ENCODE measurements at regions not wholly inside any gene's neighbourhood (a gene's known extent, or its start where the extent isn't known, plus 50 kb on each side); places are given as distances from the start of the nearest gene placed in this dataset.
"Not testable (repeated sequence)": the region's sequence is repeated elsewhere in the genome, so short reads cannot be mapped to it uniquely, and the experiment has no call there.

DNA sequence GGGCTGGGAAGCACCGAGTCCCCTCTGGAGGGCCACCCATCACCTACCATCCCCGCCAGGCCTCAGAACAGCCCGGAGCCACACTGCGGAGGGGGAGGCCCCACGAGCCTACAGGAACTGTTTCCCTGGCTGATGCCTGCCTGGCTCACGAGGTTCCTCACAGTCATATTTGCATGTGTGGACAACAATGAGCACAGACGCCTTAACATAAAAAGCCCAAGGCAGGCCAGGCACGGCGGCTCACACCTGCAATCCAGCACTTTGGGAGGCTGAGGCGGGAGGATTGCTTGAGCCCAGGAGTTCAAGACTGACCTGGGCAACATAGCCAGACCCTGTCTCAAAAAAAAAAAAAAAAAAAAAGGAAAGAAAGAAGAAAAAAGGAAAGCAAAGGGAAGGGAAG, 125.9 kb downstream of the FAM53A start:
- DNase-seq = no peak

DNA sequence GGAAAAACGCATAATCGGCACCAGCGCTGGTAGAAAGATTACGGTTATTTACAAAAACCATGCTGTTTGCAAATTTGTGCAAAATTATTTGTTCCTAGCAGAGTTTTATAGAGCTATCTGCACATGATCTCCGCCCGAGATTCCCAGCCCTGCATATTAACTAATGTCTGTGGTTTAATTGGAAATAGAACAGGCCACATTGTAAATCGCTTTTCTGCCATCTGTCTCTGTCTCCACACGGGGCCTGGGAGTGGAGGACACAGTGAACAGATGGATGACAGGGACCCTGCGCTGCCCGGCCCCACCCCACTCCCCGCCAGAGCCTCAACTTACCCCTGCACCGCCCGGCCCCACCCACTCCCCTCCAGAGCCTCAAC, 126.9 kb downstream of the FAM53A start:
- DNase-seq = no peak

DNA sequence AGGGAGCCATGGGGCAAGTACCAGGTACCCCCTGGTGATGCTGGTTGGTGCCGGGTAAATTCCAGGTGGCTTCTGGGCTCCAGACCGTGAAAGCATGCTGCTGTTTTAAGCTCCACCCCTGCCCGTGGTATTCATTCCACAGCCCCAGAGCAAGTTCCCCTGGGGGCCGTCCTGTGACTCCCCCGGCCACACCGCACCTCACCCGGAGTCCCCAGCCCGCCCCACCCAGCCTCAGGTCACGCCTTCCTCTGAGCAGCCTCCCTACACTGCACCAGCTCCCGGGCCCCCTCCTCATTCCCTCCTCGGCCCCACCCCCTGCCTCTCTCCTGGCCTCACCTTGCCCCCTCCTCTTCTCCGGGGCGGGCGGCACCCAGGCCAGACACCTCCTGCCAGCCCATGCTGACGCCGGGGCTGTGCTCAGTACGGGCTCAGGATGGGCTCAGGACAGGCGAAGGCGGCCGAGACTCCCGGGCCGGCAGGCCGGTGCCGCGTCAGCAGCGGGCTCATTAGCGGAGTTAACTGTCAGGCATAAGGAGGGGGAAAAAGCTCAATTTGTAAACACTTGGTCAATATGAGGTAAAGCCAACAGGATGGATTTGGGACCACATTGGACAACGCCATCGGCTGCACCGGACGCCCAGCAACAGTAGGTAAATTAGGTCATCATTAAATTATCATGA, 127.4 kb downstream of the FAM53A start:
- DNase-seq = no peak

- no peak for DNase-seq
Measured at GRCh38 chr4:1554876-1555265, 129.2 kb downstream of the FAM53A start.

DNA sequence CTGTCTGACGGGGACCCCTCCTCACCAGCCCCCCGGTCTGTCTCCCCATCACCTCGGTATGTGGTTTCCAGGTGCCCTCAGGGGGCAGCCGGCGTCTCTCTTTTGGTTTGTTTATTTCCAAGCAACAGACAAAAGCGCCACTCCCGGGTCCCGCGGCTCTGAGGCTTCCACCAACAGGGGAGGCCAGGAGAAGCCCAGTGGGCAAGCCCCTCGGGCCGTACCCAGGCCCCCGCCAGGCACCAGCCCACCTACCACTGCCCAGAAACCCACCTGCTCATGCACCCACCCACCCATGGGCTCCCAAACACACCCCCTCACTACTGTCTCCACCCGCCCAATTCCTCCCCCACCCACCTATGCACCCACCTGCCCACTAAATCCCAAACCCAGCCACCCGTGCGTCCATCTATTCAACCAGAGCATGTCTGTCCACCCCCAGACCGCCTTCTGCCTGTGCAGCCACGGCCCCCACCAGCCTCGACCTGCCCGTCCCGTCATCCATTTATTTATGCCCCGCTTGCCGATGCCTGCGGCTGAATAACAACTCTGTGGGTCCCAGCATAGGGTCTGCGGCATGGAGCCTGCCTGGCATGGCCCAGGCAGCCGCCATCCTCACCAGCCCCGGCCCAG, 129.8 kb downstream of the FAM53A start:
- DNase-seq = no peak

DNA sequence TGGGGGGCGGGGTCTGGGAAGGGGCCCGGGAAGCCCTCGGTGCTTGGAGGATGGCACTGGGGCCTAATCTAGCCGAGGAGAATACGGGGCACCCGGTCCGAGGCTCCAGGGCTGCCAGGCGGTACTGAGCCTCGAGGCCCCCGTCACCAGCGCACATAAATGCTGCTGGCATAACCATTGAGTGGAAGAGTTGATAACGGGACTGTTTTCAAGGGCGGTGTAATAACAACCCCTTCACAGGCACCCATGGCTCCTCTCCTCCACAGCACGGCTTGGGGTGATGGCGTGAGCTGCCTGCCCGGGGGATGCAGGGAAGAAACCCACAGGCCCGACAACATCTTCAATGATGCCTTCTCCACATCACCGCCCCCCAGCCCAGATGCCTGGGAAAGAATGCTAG, 130.7 kb downstream of the FAM53A start:
- no peak for DNase-seq

DNA sequence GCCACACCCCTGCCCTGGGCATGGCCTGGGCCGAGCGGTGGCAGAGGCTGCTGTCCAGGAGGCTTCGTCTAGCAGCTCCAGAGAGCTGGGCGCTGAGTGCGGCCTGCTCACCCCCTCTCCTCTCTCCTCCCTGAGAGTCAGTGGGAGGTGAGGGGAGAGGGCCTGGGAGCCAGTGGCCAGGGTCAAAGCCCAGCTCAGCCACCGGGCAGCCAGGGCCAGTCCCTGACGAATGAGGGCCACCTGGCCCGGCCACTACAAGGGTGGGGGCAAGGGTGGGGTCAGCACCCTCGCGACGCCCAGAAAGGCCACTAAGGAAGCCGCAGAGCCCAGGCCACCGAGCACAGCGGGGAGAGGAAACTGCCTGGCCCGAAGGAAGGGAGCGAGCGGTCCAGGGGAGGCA, 131.7 kb downstream of the FAM53A start:
- DNase-seq = no peak

- DNase-seq = no peak
Measured at GRCh38 chr4:1551211-1551610, 132.9 kb downstream of the FAM53A start.

DNA sequence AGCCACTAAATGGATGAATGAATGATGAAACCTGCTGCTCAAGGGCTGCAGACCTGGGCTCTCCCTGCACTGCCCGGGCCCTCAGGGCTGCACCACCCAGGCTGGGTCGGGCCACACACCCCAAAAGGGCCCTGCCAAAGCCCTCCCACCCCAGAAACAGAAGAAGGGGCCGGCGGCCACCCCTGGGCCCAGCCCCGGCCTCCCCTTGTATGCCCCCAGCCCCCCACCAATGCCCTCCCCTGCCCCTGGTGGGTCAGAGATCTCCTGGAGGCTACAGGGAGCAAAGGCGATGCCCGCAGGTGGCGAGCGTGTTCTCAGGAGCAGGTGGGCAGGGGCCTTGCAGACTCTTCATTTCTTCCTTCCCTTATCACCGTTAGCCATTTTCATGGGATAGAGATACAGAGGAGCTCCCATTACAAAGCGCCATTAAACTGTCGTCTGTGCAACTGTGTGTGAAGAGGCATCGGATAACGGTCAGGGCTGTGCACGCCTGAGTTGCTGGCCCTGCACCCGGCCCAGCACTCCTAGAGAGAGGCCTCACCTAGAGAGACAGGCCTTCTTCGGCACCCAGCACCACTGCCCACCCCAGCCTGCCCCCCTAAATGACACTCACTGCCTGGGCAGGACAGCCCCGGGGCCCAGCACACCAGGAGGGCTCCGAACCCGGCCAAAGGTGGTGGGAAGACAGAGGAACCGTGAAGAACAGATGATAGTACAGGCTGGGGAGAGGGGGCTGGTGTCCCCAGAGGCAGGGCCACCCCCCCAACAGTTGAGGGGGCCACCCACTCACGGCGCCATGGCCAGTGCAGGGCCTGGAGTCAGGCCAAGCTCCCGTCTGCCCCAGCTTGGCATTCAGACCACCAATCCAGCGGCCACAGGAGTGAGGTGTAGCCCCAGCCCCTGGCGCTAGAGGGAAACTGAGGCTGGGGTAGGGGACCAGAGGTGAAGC, 133.7 kb downstream of the FAM53A start:
- no peak for DNase-seq

GRCh38 chr4:1549638-1550035, 134.5 kb downstream of the FAM53A start:
- DNase-seq = no peak

GRCh38 chr4:1548827-1549637, 135.1 kb downstream of the FAM53A start:
- peak; percentile 66 for DNase-seq

GRCh38 chr4:1547856-1548826, 136.0 kb downstream of the FAM53A start:
- DNase-seq = no peak

- DNase-seq = no peak
Measured at GRCh38 chr4:1547131-1547855, 136.8 kb downstream of the FAM53A start.

DNA sequence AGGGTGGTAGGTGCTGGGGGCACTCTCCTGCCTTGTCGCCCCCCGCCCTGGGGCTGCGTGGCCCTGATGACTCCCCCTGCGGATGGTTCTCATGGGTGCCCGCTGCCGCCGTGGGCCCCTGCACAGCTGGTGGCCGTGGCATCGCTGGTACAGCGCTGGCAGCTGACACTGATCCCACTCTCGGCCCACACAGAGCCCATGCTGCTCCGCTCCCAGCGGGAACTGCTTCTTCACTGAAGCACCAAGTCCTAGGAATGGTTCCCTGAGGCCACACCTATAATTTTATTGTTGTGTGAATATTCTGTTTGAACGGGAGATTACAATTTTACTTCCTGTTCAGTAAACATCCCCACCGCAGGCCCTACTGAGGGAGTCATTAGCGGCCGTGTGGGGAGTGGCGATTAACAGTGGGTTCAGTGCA, 138.6 kb upstream of the NKX1-1 start:
- DNase-seq = no peak

DNA sequence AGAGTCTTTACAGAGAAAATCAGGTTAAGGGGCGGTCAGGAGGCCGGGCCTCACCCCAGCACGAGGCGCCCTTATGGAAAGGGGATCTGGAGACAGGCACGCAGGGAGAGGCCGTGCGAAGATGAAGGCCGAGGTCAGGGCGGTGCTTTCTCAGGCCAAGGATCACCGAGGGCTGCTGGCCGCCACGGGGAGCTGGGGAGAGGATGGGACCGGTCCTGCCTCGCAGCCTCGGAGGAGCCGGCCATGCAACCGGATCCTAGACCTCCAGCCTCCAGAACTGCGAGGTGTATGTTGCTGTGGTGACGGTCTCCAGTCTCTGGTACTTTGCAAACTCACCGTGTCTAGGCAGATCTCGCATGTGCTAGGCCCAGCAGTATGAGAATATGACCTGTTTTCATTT, 138.2 kb upstream of the NKX1-1 start:
- DNase-seq = not testable (repeated sequence)

DNA sequence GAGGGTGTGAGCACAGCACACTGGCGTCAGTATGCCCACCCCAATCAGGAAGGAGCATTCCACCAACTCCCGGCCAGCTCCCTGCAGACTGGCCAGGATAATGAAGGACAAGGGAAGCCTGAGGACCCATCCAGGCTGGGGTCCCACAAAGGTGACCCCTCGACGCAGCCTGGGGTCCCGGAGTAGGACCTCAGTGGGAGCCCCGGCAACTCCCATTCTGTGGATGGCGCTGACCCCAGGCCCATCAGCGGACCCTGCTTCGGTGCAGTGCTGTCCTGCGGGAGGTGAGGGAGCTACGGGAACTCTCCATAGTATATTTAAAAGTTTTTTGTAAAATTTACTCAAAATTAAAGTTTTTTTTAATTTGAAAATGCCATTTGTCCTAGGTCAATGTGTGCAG, 137.7 kb upstream of the NKX1-1 start:
- no peak for DNase-seq

GRCh38 chr4:1543561-1543960, 137.3 kb upstream of the NKX1-1 start:
- DNase-seq = no peak

DNA sequence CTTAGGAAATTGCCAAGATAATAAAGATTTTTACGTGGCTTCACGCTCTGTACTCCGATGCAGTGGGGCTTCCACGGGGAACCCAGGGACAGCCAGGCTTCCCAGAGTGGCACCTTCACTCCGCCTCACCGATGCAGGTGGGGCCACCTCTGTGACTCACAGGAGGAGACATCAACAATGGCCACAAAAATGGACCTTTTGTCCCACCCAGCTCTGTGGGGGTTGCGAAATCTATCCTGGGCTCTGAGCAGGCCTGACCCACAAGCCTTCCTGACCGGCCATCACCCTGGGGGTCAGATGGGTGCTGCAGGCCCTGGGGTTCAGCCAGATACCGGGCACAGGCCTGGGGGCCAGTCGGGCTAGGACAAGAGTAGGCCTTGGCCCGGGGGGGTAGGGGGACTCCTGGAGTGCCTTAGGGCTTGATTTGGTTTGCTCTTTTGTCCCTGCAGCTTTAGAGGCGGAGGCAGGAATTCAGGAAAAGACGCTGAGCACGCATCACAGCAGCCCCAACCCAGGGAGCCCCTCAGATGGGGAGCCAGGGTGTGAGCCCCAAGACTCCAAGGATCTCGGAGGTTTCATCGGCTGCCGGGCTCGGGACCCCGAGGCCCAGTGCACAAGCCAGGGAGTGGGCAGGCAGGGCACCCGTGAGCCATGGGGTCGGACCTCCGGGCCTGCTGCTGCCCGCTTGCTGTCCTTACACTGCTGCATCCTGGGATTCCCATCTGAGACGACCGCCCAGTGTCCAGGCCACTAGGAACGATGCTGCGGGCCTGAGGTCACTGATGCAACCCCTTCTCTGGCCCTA, 136.5 kb upstream of the NKX1-1 start:
- no peak for DNase-seq

DNA sequence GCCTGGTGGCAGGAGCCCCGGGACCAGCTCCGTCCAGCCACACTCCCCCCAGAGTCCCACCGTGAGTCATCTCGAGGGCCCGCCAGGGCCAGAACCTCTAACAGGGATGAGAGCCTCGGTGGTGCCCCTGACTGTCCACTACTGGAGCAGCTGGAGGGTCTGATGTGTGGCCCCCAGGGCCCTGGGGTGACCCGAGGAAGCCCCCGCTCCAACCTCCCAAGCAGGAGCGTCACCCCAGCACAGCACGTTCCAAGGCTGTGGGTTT, 135.9 kb upstream of the NKX1-1 start:
- no peak for DNase-seq

GRCh38 chr4:1541449-1542225, 135.4 kb upstream of the NKX1-1 start:
- no peak for DNase-seq
